ENCODE measurements at regions not wholly inside any gene's neighbourhood (a gene's known extent, or its start where the extent isn't known, plus 50 kb on each side); places are given as distances from the start of the nearest gene placed in this dataset.

GRCh38 chr11:80455818-80456217 lies 1015.0 kb upstream of the TENM4 start:
- DNase-seq, result no peak

DNA sequence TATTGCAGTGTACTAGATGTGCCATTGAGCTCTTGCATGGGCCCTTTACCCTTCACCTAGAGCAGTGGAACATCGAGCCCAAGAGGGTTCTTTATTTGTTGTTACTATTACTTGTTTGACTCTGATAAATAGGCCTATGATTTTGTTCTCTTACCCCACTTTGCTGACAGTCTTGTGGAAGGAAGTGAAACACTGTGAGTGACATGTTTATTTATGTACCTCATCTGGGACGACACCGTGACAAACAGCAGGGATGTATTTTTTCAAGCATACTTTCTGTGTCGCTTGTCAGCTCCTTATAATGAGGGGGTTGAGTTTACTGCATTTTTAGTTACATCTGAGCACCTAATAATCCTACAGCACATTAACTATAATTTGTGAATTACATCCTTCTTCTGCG lies 1010.3 kb upstream of the TENM4 start:
- DNase-seq, result no peak

DNA sequence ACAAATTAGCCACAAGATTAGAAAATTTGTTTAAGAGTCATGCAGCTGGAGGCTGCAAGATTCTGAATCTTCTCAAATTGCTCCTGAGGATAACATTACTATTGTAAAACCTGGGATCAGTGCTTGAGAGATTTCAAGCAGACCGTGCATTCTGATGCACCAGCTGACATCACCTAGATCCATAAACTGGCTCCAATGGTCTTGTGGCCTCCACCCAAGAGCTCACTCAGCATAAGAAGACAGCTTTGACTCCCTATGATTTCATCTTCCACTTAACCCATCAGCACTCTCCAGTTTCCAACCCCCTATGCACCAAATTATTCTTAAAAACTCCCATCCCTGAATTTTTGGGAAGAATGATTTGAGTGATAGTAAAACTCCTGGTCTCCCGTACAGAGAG lies 1007.9 kb upstream of the TENM4 start:
- DNase-seq, result no peak

GRCh38 chr11:80443177-80443576 lies 1002.3 kb upstream of the TENM4 start:
- no peak for DNase-seq

DNA sequence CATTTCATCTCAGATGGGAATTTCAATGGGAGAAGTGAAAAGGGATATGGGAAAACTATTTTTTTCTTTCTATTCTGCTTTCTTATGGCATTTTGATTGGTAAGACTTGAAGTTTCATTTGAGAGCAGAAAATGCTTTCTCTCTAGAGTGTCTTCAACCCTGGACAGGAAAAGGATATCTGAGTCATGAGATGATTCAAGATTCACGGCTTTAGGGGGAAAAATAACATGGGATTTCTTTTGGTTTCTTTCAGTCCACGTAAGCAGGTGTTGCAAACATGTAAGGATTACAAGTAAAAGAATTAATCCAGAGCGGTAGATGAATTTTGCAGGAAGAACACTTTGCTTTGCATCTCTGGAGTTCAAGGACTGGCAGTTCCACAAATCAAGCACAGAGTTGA lies 1001.0 kb upstream of the TENM4 start:
- no peak for DNase-seq

GRCh38 chr11:80440835-80441234 lies 1000.0 kb upstream of the TENM4 start:
- no peak for DNase-seq

GRCh38 chr11:80436547-80436946 lies 995.7 kb upstream of the TENM4 start:
- DNase-seq, result no peak

DNA sequence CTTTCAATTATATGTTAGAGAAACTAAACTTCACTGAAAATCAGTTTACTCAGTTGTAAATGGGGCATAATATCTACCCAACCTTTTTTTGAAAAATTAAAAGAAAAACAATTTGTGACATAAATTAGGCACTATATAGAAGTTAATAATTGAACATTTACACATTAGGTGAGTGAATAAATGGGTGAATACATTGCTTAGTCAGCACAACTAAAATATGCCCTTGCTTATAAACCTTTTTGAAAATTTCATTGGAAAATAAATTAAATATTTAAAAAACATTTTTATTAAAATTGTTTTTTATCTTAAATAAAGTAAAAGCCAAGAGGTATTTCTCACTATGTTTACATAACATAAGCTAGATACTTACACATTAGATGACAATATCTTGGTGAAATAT lies 994.5 kb upstream of the TENM4 start:
- DNase-seq, result no peak

DNA sequence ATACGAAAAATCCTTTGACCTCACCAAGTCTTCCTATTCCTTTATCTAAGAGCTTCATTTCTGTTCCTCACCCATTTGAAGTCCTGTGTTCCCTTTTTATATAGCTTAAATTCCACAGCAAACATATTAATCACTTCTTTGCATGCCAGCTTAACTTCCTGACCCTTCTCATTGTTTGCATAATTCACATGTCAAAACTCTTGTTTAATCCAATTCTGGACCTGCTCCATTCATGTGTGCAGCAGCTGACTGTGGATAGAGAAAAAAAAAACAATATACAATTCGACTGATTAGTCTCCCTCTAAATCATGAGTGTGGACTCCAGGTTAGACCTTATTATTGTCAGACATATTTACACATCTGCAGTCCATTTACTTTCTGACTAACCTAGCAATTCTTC lies 991.2 kb upstream of the TENM4 start:
- no peak for DNase-seq

GRCh38 chr11:80424012-80424695 lies 983.3 kb upstream of the TENM4 start:
- DNase-seq, result no peak

GRCh38 chr11:80420374-80420773 lies 979.5 kb upstream of the TENM4 start:
- DNase-seq, result no peak

DNA sequence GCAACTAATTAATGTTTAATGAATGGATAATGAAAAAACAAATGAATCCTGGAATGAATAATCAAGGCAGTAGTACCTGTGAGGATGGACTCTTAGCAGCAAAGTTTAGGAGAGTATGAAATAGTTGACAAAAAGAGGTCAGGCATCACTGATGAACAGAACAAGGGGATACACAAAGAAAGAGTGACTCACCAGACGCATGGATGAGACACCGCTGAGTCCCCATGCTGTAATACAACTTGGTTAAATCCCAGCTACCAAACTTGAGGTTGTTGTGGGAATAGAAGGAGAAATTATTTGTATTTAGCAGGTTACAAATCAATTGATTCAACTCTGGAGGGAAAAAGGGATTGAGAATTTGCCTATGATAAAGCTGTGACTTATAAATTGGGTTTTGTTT lies 976.9 kb upstream of the TENM4 start:
- no peak for DNase-seq

- no peak for DNase-seq
These were observed 974.8 kb upstream of the TENM4 start for GRCh38 chr11:80415580-80415979.

DNA sequence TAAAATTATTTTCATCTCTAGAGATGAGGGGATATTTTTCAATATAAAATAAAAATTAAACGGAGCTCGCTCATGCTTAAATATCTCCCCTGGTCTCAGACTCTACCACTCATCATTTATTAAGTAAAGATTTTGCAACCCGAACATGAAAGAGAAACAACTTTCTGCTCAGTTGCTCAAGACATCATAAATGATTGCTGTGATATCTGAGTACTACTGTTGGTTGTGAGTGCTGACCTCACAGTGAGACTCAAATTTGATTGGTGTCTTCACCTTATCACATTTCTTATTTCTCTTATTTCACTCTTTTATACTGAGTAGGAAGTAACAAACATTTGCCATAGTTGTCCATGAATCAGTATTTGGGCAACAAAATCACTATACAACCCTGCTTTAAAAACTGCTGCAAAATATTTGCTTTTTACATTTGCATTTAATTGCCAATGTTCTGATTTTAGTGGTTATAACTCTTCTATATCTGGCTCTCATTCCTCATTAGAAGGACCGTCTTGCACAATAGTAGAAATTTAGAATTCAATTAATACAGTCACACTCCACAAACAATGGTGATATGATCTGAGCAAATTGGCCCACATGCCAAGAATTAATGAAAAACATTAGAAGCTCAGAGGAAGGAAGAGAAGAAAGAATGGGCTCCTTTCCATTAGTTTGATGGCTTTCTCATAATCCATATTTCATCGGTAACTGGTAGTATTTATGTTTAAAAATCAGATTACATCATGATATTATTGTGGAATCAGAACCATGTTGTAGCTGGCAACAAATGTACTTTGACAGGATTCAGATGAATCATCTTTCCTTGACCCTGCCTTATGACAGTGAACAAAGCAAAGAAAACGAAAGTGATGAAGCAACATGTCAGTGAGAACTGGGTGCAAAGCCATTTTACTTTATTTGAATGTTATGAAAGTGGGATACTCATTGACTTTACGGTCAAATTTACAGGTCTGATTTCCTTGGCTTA lies 973.6 kb upstream of the TENM4 start:
- DNase-seq, result no peak

DNA sequence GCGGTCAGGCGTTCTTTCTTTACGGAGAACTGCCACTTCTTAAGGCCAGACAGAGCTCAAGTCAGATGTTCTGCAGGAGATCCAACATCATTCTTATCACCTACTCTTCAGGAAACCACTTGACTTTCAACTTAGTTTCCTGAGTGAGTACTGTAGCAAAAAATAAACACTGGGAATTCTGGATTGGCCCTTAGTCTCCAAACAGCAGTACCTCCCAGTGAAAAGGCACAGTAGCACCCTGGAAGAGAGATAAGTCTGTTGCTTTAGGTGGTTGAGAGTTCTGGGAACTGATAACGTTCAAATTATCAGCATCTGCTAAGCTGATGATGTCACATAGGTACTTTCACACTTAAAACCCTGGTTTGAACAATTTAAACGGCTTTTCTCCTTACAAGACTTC lies 971.8 kb upstream of the TENM4 start:
- no peak for DNase-seq

DNA sequence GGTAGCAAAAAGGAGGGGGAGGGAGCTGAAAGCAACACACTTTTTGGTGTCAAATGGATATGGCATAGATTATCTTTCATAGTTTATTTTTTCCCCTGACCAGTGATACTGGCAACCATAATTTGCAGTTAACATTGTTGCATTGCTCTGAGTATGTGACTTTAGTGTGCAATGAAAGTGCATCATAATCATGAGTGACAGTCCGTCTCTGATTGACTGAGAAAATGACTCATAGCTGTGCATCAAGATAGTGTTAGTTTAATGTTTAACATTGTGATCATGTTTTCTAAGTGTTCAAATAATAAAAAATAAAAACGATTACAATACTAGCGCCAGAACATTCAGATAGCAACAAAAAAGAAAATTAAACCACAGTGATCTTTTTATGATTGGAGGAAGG lies 952.4 kb upstream of the TENM4 start:
- no peak for DNase-seq

- no peak for DNase-seq
These were observed 949.7 kb upstream of the TENM4 start for GRCh38 chr11:80390505-80390904.

DNA sequence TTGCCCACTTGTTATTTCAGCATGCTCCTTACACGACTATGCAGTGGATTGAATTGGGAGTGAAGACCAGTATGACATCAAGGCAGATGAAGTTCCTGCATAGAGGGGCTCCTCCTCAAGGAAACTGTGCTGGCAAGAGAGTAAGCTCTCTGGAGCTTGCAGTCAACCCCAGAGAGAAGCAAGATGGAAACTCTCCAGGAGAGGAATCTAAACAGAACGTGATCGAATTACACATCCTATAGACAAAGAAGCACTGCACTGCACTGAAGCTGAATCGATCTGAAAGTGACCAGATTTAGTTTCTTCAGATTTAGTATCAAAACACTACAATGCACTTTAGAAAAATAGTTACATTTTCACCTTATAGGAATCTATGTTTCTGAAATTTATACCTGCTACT lies 947.7 kb upstream of the TENM4 start:
- no peak for DNase-seq

DNA sequence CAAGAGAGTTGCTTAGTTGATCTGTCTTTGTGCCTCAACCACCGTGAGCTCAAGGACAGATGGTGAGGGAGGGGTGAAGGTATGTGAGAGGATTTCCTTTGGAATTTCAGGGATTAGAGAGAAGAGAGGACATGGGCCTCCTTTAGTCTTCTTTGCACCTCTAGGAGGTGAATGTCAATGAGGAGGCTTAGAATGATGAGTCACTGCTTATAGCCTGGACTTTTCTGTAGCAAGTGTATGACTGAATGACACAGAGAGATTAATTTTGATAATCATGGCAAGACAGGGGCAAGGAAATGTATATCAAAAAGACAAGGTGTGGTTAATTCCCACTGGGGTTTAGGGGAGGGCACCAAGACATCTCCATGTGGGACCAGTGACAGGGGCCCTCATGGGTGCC lies 947.3 kb upstream of the TENM4 start:
- DNase-seq, result no peak

DNA sequence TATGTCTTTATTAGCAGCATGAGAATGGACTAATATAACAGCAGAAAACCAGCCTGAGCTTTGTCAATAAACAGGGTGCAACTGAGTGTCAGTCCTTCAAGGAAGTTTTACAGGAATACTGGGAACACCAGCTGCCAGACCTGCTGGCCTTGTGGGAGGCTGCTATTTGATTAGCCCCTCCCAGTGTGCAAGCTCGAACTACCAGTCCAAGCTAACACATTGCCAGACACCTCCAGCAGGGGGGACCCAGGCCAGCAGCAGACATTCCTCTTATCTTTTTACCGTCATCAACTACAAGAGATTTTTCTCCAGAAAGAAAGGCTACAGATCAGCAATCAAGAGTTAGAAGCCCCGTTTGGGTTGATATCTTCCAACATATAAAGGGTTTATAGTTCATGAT lies 942.8 kb upstream of the TENM4 start:
- no peak for DNase-seq

GRCh38 chr11:80379620-80380278 lies 938.9 kb upstream of the TENM4 start:
- DNase-seq, result no peak

GRCh38 chr11:80371931-80372330 lies 931.1 kb upstream of the TENM4 start:
- DNase-seq, result no peak

DNA sequence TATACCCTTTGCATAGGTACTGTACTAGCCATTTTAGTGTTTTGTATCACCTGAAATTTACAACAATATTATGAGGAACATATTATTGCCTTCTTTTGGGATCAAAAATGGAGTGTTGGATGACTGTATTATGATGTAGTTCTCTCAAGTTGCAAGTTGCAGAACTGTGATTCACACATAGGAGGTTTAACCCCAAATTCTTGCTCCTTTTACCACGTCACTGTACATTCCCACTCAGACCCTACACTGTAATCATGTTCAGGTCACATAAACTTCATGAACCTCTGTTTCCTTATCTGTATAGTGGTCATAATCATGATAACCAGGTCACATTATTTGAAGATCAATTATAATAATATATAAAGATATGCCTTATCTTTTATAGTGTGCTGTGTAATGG lies 925.1 kb upstream of the TENM4 start:
- DNase-seq, result no peak

Data from inflammatory macrophage treated with lipopolysaccharide for 4 hours (primary cell).